Urothelium cell line (cell line): ENCODE measurements at regions not wholly inside any gene's neighbourhood (a gene's known extent, or its start where the extent isn't known, plus 50 kb on each side); places are given as distances from the start of the nearest gene placed in this dataset.

Source experiments
- DNase-seq: peaks from one replicate; pipeline ENCODE4 v3.0.0; 2011; ENCODE audit warnings: low spot score, mixed read lengths
- FAIRE-seq: peaks from 2 replicates; lab custom pipeline; 2011; peaks lifted over from hg19 to GRCh38; lab: Jason Lieb, UNC

- no peak for FAIRE-seq
- DNase-seq, result no peak
These were observed 148.2 kb upstream of the NCK2 start for GRCh38 chr2:105596411-105596921.

DNA sequence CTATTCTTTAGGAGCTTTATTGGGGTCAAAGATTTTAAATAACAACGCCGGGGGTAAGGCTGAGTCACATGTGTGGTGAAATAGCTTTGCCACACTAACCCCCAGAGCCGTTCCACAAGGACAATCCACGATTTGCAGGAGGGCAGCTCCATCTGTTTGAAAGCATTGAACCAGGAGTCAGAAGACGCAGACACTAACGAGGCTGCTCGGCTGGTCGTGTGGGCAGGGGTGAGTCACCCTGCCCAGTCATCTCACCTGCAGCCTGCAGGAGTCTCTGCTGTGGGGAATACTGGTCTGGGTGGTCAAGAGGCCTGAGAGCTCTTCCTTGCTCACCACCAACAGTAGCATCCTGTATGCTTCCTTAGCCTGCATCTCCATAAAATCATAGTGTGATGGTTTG is 149.2 kb upstream of the NCK2 start:
- FAIRE-seq, result peak; percentile 17
- peak; percentile 78 for DNase-seq

DNA sequence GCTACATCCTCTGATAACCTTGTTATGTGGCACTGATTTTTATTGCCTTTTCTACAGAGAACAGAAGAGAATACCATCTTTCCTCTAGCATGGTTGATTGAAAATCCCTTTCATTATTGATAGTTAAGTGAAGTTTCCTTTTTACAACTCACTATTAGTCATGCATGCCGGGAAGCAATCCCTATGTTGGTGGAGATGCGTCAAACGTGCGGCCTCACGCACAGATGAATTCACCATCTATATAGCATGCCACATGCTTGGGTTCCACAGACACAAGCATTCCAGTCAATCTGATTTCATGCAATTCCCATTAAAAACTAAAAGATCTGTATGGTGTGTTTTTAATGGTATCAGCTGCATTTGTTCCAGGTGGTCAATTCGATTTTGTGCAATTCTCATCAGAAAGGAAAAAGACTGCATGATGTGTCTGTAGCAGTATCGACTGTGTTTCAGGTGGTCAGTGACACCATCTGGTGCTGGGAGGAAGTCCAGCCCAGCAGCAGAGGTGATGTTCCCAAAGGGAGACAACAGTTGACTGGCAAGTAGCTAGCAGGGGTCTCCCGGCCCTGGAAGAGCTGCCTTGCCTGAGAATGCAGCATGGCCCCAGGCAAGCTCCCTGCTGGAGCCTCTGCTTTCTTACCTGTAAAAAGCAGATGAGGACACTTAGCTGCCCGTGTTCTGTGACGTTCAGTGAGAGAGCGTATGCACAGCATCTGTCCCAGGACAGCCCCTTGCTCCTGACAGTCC is 151.3 kb upstream of the NCK2 start:
- no peak for DNase-seq
- peak; percentile 71 for FAIRE-seq

DNA sequence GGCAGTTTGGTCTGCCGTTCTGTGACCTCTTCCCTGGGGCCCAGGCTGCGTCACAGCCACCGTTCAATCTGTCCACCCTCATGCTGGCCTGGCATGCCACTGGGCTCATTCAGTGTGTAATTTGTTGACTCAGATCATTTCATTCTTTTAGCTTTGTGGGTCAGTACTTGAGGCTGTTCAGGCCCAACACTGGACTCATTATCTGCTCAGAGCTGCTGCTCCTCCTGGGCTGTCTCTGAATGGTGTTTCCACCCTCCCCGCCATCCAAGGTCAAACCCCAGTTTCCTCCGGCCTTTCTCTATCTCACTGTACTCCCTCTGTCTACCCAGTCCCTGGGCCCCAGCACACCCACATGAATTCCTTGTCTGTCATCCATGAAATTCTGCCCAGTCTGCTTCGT is 152.4 kb upstream of the NCK2 start:
- no peak for DNase-seq
- no peak for FAIRE-seq

- FAIRE-seq (no peak), DNase-seq (no peak)
These were observed 153.7 kb upstream of the NCK2 start for GRCh38 chr2:105590780-105591660.

DNA sequence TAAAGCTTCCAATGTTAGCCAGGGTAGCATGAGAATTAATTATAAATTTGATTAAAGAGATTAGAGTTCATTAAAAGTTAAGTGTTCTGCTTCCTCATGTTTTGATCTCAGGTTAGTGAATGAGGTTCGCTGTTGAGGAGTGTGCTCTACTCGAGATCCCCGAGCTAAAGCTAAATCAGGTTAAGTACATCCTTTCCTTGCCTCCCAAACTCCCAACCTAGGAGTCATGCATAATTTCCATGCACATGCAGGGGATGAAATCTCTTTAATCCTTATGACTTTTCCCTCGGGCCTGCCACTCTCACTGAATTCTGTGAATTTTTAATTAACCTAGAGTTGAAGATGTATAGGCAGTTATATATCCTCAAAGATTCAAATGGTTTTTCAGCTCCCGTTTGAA is 156.1 kb upstream of the NCK2 start:
- no peak for DNase-seq
- FAIRE-seq, result no peak

- peak; percentile 81 for FAIRE-seq
These were observed 157.1 kb upstream of the NCK2 start for GRCh38 chr2:105587637-105588036.

GRCh38 chr2:105584435-105585010 is 160.2 kb upstream of the NCK2 start:
- DNase-seq (no peak), FAIRE-seq (no peak)

More at GRCh38 chr2:105587637-105588036, 157.1 kb upstream of the NCK2 start:
- DNase-seq, result no peak

DNA sequence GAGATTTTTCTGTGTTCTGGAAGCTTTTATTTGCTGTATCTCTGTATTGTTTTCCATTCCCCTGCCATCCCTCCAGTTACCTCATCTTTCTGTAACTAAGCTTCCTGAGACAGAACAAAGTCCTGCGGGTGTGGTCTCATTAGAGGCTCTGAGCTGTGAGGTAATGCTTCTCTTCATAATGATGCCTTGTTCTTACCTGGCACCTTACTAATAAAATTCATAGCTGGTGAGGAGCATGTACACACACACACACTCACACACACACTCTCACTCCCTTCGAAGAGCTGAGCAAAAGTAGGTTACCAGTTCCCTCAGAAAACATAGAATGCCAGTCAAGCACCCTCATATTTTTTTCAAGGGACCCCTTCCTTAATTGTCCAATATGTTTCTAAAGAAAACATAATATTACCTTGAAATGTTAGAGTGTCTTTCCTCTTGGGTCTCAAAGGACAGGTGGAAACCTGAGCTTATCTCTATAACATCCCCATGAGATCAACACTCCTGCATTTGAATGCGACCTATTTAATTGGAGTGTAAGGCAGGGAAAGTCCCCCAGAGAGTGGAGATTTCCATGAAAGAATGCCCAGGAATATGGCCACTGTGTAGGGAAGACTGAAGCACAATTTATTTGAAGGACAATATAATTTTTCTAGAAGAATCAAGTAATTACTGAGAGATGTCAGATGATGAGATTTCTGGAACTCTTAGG is 161.6 kb upstream of the NCK2 start:
- DNase-seq (no peak), FAIRE-seq (no peak)

DNA sequence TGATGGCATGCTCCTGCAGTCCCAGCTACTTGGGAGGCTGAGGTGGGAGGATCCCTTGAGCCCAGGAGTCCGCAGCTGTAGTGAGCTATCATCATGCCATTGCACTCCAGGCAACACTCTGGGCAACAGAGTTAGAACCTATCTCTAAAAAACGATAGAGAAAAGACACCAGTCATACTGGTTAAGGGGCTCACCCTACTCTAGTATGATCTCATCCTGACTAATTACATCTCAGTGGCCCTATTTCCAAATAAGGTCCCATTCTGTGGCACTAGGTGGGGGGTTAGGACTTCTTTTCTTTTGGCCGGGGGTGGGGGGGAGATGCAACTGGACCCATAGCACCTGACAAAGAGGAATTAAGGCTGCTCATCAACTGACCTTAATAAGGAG is 163.2 kb upstream of the NCK2 start:
- DNase-seq (no peak), FAIRE-seq (no peak)

DNA sequence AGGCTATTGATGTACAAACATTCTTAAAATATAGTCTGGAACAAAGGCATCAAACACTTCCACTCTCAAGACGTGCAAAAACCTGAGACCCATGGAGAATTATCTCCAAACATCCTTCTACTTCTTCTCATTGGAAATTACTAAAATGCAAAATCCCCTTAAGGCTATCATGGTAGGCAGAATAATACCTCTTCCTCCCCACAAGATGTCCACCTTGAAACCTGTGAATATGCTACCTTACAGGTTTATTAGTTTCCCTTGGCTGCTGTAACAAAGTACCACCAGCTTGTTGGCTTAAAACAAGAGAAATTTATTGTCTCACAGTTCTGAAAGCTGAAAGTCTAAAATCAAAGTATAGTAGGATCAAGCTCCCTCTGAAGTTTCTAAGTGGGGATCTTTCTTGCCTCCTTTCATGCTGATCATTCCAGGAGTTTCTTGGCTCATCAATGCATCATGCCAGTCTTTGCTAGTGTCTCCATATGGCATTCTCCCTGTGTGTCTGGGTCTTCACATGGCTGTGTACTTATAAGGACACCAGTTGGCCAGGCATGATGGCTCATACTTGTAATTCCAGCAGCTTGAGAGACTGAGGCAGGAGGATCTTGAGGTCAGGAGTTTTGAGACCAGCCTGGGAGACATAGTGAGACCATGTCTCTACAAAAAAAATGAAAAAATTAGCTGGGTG is 163.7 kb upstream of the NCK2 start:
- DNase-seq, result no peak
- no peak for FAIRE-seq

- no peak for FAIRE-seq
- no peak for DNase-seq
These were observed 164.5 kb upstream of the NCK2 start for GRCh38 chr2:105580216-105580615.

GRCh38 chr2:105578166-105578565 is 166.5 kb upstream of the NCK2 start:
- DNase-seq (no peak), FAIRE-seq (peak; percentile 55)

- DNase-seq (no peak), FAIRE-seq (no peak)
These were observed 166.9 kb upstream of the NCK2 start for GRCh38 chr2:105577762-105578161.

DNA sequence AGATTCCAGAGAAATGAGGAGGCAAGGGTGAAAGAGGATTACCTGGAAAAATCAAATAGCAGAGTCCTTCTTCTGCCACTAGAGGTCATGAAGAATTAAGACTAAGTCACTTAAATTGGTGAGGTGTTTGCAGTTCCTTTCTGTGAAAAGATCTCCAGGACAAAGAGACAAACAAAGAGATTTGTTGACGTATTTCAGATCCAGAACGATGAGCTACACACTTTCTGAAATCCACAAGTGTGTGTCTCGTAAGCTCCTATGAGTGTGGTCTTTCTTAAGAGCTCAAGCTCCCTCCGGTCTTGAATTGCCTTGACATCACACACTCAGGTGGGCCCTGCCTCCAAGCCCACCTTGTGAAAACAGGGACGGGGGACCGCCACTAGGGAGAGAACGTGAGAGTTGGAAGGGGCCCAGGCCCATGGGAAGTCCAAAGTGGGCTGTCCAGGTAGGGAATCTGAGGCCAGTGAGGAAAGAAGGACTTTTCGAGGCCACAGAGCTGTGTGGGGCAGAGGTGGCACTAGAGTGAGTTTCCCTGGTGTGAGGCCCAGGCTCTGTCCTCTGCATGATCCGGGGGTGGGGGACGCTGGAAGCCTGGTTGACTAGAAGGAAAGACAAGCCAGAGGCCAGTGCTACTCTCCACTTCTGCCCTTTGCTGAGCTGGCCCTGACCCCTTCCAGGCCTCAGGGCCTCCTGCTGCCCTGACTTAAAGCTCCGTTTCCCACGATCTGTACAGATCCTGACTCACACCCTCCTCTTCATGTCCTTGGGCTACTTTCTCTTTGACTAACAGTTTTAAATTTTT is 168.1 kb upstream of the NCK2 start:
- FAIRE-seq (no peak), DNase-seq (peak; percentile 76)

DNA sequence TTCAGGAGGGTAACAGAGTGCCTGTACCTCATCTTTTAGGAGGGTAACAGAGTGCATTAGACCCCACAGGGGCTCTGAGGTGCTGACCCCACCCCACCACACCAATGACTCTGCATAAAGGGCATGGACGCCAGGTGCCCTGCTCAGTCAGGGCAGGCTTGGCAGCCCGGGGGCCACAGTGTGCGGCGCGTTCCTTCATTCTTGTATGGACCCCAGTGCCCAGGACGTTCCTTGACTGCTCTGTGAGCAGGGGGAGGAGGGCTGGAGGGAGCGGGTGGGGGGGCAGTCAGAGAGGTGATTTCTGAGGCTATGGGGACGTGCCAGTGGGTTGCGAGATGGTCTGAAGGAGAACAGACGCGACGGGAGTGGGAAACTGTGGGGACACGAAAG is 168.7 kb upstream of the NCK2 start:
- FAIRE-seq, result peak; percentile 5
- DNase-seq, result no peak

DNA sequence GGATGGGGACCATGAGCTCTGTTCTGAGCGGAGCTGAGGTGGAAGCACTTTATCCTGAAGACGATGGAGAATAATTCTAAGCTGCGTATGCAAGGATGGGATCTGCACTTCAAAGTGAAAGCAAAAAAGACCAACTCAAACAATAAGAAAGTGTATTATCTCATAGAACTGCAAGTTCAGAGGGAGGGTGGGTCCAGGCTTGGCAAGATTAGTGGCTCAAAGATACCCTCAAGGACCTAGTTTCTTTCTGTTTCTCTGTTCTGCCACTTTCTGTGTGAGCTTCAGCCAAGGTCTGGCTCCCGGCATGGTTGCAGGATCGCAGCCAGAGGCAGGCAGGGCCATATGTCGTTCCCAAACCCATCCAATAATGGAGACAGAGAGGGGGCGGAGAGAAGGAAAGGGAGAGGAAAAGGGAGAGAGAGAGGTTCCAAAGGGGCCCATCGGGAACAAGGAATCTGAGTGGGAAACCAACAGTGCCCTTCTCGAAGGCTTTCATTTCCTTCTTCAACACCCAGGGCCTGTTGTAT is 169.2 kb upstream of the NCK2 start:
- no peak for DNase-seq
- FAIRE-seq, result no peak

- DNase-seq, result no peak
- no peak for FAIRE-seq
These were observed 169.8 kb upstream of the NCK2 start for GRCh38 chr2:105574796-105575344.
